Keratinocyte (primary cell): ENCODE measurements at regions not wholly inside any gene's neighbourhood (a gene's known extent, or its start where the extent isn't known, plus 50 kb on each side); places are given as distances from the start of the nearest gene placed in this dataset.
"Not testable (repeated sequence)": the region's sequence is repeated elsewhere in the genome, so short reads cannot be mapped to it uniquely, and the experiment has no call there.

Experiments
- DNase-seq: peaks from one replicate; pipeline ENCODE4 v3.0.0-alpha.2; 2011; ENCODE audit warnings: low read depth, missing footprints, low spot score
- FAIRE-seq: peaks from 2 replicates; lab custom pipeline; 2011; peaks lifted over from hg19 to GRCh38; lab: Jason Lieb, UNC
- H2AFZ ChIP-seq: 2 replicates; pipeline ENCODE4 v1.6.0; 2012; ENCODE audit warnings: low read length, control low read depth, inconsistent platforms; ENCODE audit not compliant: control insufficient read depth
- H3K27ac ChIP-seq: 2 replicates; pipeline ENCODE4 v1.5.1; 2011; ENCODE audit warnings: low read length; ENCODE audit not compliant: control insufficient read depth, insufficient read depth
- H3K27me3 ChIP-seq: 3 replicates; pipeline ENCODE4 v1.6.0; 2011; ENCODE audit warnings: low read length; ENCODE audit not compliant: control insufficient read depth, insufficient read depth; ENCODE audit errors: extremely low read depth
- H3K36me3 ChIP-seq, 2 experiments: 2 replicates in 1 of 2; 3 replicates in 1 of 2; pipeline ENCODE4 v1.5.1; 2011; ENCODE audit warnings: low read length in 2 of 2, mild to moderate bottlenecking in 1 of 2; ENCODE audit not compliant: control insufficient read depth in 2 of 2, insufficient read depth in 2 of 2; ENCODE audit errors: extremely low read depth in 1 of 2
- H3K4me1 ChIP-seq: 3 replicates; pipeline ENCODE4 v1.5.1; 2011; ENCODE audit warnings: low read length; ENCODE audit not compliant: control insufficient read depth, insufficient read depth; ENCODE audit errors: extremely low read depth
- H3K4me2 ChIP-seq: 3 replicates; pipeline ENCODE4 v1.6.0; 2011; ENCODE audit warnings: low read depth, low read length; ENCODE audit not compliant: control insufficient read depth, insufficient read depth; ENCODE audit errors: extremely low read depth
- H3K4me3 ChIP-seq, 3 experiments: fragments of 200-600 bp in 1 of 3; sonication (generic) in 1 of 3; 2 replicates in 2 of 3; 3 replicates in 1 of 3; pipeline ENCODE4 v1.5.1; 2011 to 2016; ENCODE audit warnings: low read length in 3 of 3, mild to moderate bottlenecking in 3 of 3, control low read depth in 2 of 3, inconsistent platforms in 1 of 3, low read depth in 1 of 3, mixed read lengths in 1 of 3, mixed run types in 1 of 3, moderate library complexity in 1 of 3; ENCODE audit not compliant: control insufficient read depth in 2 of 3, insufficient read depth in 2 of 3; ENCODE audit errors: extremely low read depth in 1 of 3
- H3K79me2 ChIP-seq: 2 replicates; pipeline ENCODE4 v1.6.0; 2012; ENCODE audit warnings: low read length; ENCODE audit not compliant: control insufficient read depth, insufficient read depth
- H3K9ac ChIP-seq: 3 replicates; pipeline ENCODE4 v1.6.0; 2011; ENCODE audit warnings: low read length; ENCODE audit not compliant: control insufficient read depth, insufficient read depth; ENCODE audit errors: extremely low read depth
- H3K9me1 ChIP-seq: 3 replicates; pipeline ENCODE4 v1.6.0; 2011; ENCODE audit warnings: low read length; ENCODE audit not compliant: control insufficient read depth, insufficient read depth; ENCODE audit errors: extremely low read depth
- H3K9me3 ChIP-seq: 2 replicates; pipeline ENCODE4 v1.5.1; 2012; ENCODE audit warnings: low read depth, low read length; ENCODE audit not compliant: control insufficient read depth
- H4K20me1 ChIP-seq: 3 replicates; pipeline ENCODE4 v1.6.0; 2011; ENCODE audit warnings: low read length; ENCODE audit not compliant: control insufficient read depth, insufficient read depth; ENCODE audit errors: extremely low read depth
- dilution Hi-C: fragments of 300-500 bp; cut with MboI; formaldehyde crosslinking; loops from one replicate; pipeline ENCODE4 v1.7.0; 2020; ENCODE audit warnings: low sequenced_read_pairs; ENCODE audit not compliant: extremely low pct_ligation_motif_present

DNA sequence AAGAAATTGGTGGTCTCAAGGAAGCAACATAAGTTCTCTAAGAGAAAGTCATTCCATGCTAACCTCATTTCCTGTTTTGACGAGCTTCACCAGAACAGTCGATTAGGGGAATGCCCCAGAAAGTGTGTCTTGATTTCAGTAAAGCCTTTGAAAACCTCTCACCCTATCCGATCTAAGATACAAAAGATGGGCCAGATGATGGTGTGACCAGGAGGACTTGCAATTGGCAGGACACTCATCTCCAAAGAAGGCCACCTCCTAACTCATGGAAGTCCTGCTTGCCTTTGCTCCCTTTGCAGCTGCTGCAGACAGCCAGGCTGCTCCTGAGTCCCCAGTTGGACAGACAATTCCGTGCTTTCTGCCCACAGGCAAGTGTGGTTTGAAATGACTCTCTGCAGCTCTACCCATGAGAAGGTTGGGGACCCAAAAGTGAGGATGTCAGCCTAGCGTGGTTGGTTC, 304.2 kb downstream of the BCL2L11 start:
- H3K36me3 ChIP-seq, FAIRE-seq, H4K20me1 ChIP-seq, H3K4me3 ChIP-seq, DNase-seq, H3K27me3 ChIP-seq, H3K4me1 ChIP-seq, H3K9ac ChIP-seq, H3K9me3 ChIP-seq, H3K4me2 ChIP-seq, H2AFZ ChIP-seq, dilution Hi-C loops, H3K9me1 ChIP-seq, H3K27ac ChIP-seq: not testable (repeated sequence)
- peaks cover 36% of the 10 kb centered on the region for H3K79me2 ChIP-seq

DNA sequence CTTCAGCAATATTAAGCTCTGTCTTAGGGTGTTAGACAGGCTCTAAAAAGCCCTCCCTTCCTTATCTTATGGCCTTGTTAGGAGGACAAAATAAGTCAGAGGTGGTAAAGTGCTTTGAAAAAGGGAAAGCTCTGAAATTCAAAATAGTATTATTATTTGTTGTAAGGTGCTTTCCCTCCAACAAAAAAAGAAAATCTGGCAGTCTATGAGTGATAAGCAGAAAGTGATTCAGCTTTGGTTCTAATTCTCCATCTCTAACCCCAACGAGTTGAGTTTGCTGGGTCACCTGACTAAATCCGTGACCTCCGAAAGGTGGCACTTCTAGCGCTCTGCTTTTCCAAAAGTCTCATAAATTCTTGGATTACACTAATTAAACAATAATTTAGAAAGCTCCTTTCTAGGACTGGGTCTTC, 305.1 kb downstream of the BCL2L11 start:
- dilution Hi-C loops, DNase-seq, H3K9me1 ChIP-seq, H2AFZ ChIP-seq, H3K9me3 ChIP-seq, H3K4me2 ChIP-seq, H3K36me3 ChIP-seq, FAIRE-seq, H4K20me1 ChIP-seq, H3K27me3 ChIP-seq, H3K4me3 ChIP-seq, H3K27ac ChIP-seq, H3K4me1 ChIP-seq, H3K9ac ChIP-seq: not testable (repeated sequence)
- peaks cover 36% of the 10 kb centered on the region for H3K79me2 ChIP-seq

DNA sequence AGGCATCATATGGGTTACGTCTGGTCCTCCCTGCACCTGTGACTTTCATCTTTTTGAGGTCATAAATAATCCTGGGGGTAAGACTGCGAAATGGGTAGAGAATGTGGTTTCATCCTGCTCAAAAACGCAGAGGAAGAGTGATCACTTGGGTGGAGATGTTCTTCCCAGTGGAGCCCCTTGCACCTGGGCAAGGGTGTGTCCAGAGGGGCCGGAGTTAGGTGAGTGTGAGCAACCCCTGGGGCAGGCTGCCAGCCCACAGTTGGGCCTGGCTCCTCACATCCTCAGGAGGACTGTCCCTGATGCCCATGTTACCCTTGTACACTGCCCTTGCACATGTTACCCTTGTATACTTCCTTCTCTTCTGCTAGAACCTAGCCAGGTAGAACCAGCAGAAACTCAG, 306.6 kb downstream of the BCL2L11 start:
- H3K27me3 ChIP-seq, H2AFZ ChIP-seq, H3K9me3 ChIP-seq, dilution Hi-C loops, H4K20me1 ChIP-seq, FAIRE-seq, H3K4me1 ChIP-seq, H3K4me3 ChIP-seq, H3K4me2 ChIP-seq, H3K27ac ChIP-seq, H3K9me1 ChIP-seq, H3K36me3 ChIP-seq, DNase-seq, H3K9ac ChIP-seq: not testable (repeated sequence)
- H3K79me2 ChIP-seq, result peaks cover 42% of the 10 kb centered on the region

DNA sequence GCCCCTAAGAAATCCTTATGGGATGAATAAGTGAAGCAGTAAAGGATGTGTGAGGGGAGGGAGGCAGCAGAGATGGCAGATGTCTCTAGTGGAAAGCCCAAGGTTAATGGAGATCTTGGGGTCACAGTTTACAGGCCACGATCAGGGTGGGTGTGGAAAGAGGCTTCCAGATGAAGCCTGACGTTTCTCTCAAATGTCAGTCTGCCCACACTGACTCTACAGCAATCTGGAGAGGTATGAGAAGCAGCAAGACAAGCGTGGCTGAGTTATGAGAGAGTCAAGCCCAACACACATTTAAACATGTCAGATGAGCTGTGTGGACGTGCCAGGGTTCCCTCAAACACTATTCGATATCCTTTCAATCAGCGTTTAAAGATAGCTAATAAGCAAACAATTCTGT, 308.2 kb downstream of the BCL2L11 start:
- H3K9ac ChIP-seq, H3K4me3 ChIP-seq, H4K20me1 ChIP-seq, dilution Hi-C loops, H3K27ac ChIP-seq, H2AFZ ChIP-seq, H3K9me1 ChIP-seq, H3K4me1 ChIP-seq, H3K27me3 ChIP-seq, DNase-seq, H3K36me3 ChIP-seq, H3K9me3 ChIP-seq, FAIRE-seq, H3K4me2 ChIP-seq: not testable (repeated sequence)
- H3K79me2 ChIP-seq, result peaks cover 45% of the 10 kb centered on the region

DNA sequence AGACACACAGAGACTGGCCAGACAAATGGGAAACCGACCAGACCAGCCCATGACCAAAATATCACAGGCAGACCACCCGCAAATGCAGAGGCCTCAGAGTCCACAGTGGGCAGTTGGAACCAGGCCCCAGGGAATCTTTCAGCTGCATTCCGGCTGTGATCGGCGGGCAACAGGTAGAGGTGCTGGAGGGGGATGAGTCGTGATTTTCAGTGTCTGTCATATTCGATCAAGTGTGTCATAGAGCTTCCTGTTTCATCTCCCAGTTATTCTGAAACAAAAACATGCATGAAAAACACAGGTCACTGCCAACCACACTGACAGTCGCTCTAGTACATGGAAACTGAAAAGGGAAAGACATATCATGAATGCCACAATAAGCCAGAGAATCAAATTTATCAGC, 308.6 kb downstream of the BCL2L11 start:
- peaks cover 49% of the 10 kb centered on the region for H3K79me2 ChIP-seq
- H3K36me3 ChIP-seq, H2AFZ ChIP-seq, H3K4me3 ChIP-seq, FAIRE-seq, H3K9me3 ChIP-seq, H3K27me3 ChIP-seq, H3K9ac ChIP-seq, H3K9me1 ChIP-seq, dilution Hi-C loops, H4K20me1 ChIP-seq, H3K4me1 ChIP-seq, H3K27ac ChIP-seq, H3K4me2 ChIP-seq, DNase-seq: not testable (repeated sequence)
